CD4-positive, alpha-beta memory T cell (primary cell): ENCODE measurements at regions not wholly inside any gene's neighbourhood (a gene's known extent, or its start where the extent isn't known, plus 50 kb on each side); places are given as distances from the start of the nearest gene placed in this dataset.
A peak's percentile ranks its signal among the peaks of the same experiment; 100 is the strongest.

Source experiments
- CTCF ChIA-PET: fragments of 350-600 bp; sonication (Branson Sonifier 250); formaldehyde crosslinking; loops from one replicate; lab custom pipeline; 2021; ENCODE audit warnings: inconsistent platforms; ENCODE audit not compliant: partially characterized antibody; lab: Charles Lee
- POLR2A ChIA-PET: fragments of 350-600 bp; sonication (Branson Sonifier 250); formaldehyde crosslinking; loops from one replicate; lab custom pipeline; 2021; ENCODE audit not compliant: partially characterized antibody; lab: Charles Lee
- DNase-seq, 5 donors: peaks; one replicate each; pipeline versions ENCODE4 v3.0.0 to v3.0.0-alpha.2; 2020 to 2022; ENCODE audit warnings: mixed read lengths in 1 of 5
- H3K27ac ChIP-seq: one replicate; pipeline ENCODE4 v1.7.0; 2013; ENCODE audit warnings: low read depth, low read length
- H3K27me3 ChIP-seq: 2 replicates; pipeline ENCODE4 v1.7.0; 2013; ENCODE audit warnings: mild to moderate bottlenecking, low read length, moderate library complexity; ENCODE audit not compliant: insufficient read depth
- H3K36me3 ChIP-seq: 2 replicates; pipeline ENCODE4 v1.7.0; 2013; ENCODE audit warnings: mild to moderate bottlenecking, low read length, moderate library complexity; ENCODE audit not compliant: insufficient read depth
- H3K4me1 ChIP-seq: 2 replicates; pipeline ENCODE4 v1.7.0; 2013; ENCODE audit warnings: mild to moderate bottlenecking, low read length, moderate library complexity; ENCODE audit not compliant: insufficient read depth
- H3K4me3 ChIP-seq, 2 donors: one replicate each; pipeline ENCODE4 v1.7.0; 2013; ENCODE audit warnings: low read length in 2 of 2, mild to moderate bottlenecking in 1 of 2
- H3K9me3 ChIP-seq, 2 donors: one replicate each; pipeline ENCODE4 v1.7.0; 2013; ENCODE audit warnings: low read length in 2 of 2, control low read depth in 1 of 2; ENCODE audit not compliant: control insufficient read depth in 1 of 2
- H3K27ac Mint-ChIP-seq, 7 donors: one replicate each; pipeline ENCODE4 v1.8.0; 2020 to 2021; ENCODE audit warnings: mixed read lengths in 7 of 7, mild to moderate bottlenecking in 6 of 7, inconsistent platforms in 3 of 7, moderate library complexity in 3 of 7
- H3K27me3 Mint-ChIP-seq, 2 donors: one replicate each; pipeline ENCODE4 v1.8.0; 2020 to 2021; ENCODE audit warnings: mixed read lengths in 2 of 2
- H3K36me3 Mint-ChIP-seq, 2 donors: one replicate each; pipeline ENCODE4 v1.8.0; 2020 to 2021; ENCODE audit warnings: mixed read lengths in 2 of 2, inconsistent platforms in 1 of 2, mild to moderate bottlenecking in 1 of 2
- H3K4me1 Mint-ChIP-seq, 4 donors: one replicate each; pipeline ENCODE4 v1.8.0; 2020 to 2021; ENCODE audit warnings: mixed read lengths in 4 of 4, mild to moderate bottlenecking in 1 of 4
- H3K4me3 Mint-ChIP-seq, 8 donors: one replicate each; pipeline ENCODE4 v1.8.0; 2020 to 2021; ENCODE audit warnings: mixed read lengths in 8 of 8, mild to moderate bottlenecking in 7 of 8, moderate library complexity in 6 of 8, inconsistent platforms in 3 of 8
- H3K9me3 Mint-ChIP-seq, 8 donors: one replicate each; pipeline ENCODE4 v1.8.0; 2020 to 2021; ENCODE audit warnings: mixed read lengths in 8 of 8, mild to moderate bottlenecking in 5 of 8, inconsistent platforms in 3 of 8, moderate library complexity in 1 of 8
- intact Hi-C: fragments of 100-400 bp; cut with micrococcal nuclease; formaldehyde crosslinking; loops from one replicate; pipeline ENCODE4 v1.15.1; 2023

DNA sequence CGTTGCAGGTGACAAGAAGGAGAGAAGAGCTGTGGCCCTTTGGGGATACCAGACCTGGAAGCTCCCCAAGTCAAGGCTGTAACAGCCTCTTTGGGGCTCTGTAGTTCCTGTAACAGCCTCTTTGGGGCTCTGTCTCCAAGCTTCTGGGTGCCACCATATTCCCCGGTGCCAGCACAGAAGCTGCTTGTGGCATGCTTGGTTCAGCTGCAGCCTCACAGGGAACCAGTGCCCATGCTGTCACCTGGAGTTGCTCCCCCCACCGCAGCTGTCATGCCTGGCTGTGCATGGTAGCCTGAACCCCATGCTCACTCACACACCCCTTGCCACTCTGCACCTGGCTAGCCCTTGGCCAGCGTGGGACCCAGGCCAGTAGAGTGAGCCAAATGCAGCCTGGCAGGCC is 109.1 kb downstream of the ELAPOR2 start:
- H3K27me3 ChIP-seq = no peaks in the 10 kb centered on the region
- peak in 1 of 5 donors; percentile 4 for DNase-seq
- CTCF ChIA-PET = interaction anchor here (0.8 to 2.0 kb wide), 4 partner anchors 19 to 204 kb away, joined by 3 to 7 read pairs (median 3); no protein-coding TSS in a partner anchor
- Mint-ChIP-seq H3K27me3 (peaks cover 0 to 2% of the 10 kb centered on the region in 2 donors), H3K4me3 (no peak overlapping the region), H3K9me3 (no peaks in the 10 kb centered on the region), H3K36me3 (no peaks in the 10 kb centered on the region), H3K4me1 (peaks cover 0 to 1% (median 0%) of the 10 kb centered on the region in 4 donors), H3K27ac (peak overlapping the region in 1 of 7 donors; percentile 40)
- intact Hi-C loops = no loop called here
- H3K4me1 ChIP-seq = no peaks in the 10 kb centered on the region
- no peak overlapping the region for H3K27ac ChIP-seq
- no peak overlapping the region for H3K4me3 ChIP-seq
- no peaks in the 10 kb centered on the region for H3K36me3 ChIP-seq
- POLR2A ChIA-PET = no interaction called here
- H3K9me3 ChIP-seq = no peaks in the 10 kb centered on the region

- Histone ChIP-seq H3K4me3 (no peak overlapping the region), H3K27ac (no peak overlapping the region), H3K4me1 (no peaks in the 10 kb centered on the region), H3K27me3 (no peaks in the 10 kb centered on the region), H3K36me3 (no peaks in the 10 kb centered on the region), H3K9me3 (no peaks in the 10 kb centered on the region)
- Mint-ChIP-seq H3K4me3 (no peak overlapping the region), H3K4me1 (peaks cover 0 to 1% (median 0%) of the 10 kb centered on the region in 4 donors), H3K9me3 (no peaks in the 10 kb centered on the region), H3K36me3 (no peaks in the 10 kb centered on the region), H3K27me3 (peaks cover 0 to 2% of the 10 kb centered on the region in 2 donors), H3K27ac (peak overlapping the region in 2 of 7 donors; percentile 40 to 59)
- ChIA-PET CTCF (interaction anchor here (0.8 to 2.0 kb wide), 4 partner anchors 18 to 204 kb away, joined by 3 to 7 read pairs (median 3); no protein-coding TSS in a partner anchor), POLR2A (no interaction called here)
- DNase-seq = no peak
- intact Hi-C loops = no loop called here
These were observed 109.6 kb downstream of the ELAPOR2 start for GRCh38 chr7:86949779-86950260.

GRCh38 chr7:86949052-86949778 is 110.2 kb downstream of the ELAPOR2 start:
- Histone ChIP-seq H3K4me3 (no peak overlapping the region), H3K9me3 (no peaks in the 10 kb centered on the region), H3K27ac (no peak overlapping the region), H3K4me1 (no peaks in the 10 kb centered on the region), H3K27me3 (no peaks in the 10 kb centered on the region), H3K36me3 (no peaks in the 10 kb centered on the region)
- intact Hi-C loops = no loop called here
- H3K4me1 Mint-ChIP-seq = peaks cover 0 to 1% (median 0%) of the 10 kb centered on the region in 4 donors
- H3K36me3 Mint-ChIP-seq = no peaks in the 10 kb centered on the region
- ChIA-PET CTCF (interaction anchor here (0.8 to 2.0 kb wide), 6 partner anchors 18 to 213 kb away, joined by 3 to 7 read pairs (median 3); no protein-coding TSS in a partner anchor), POLR2A (no interaction called here)
- no peak for DNase-seq
- H3K27me3 Mint-ChIP-seq = peaks cover 0 to 2% of the 10 kb centered on the region in 2 donors
- H3K9me3 Mint-ChIP-seq = no peaks in the 10 kb centered on the region
- H3K27ac Mint-ChIP-seq = peak overlapping the region in 1 of 7 donors; percentile 59
- H3K4me3 Mint-ChIP-seq = no peak overlapping the region

GRCh38 chr7:86947929-86948328 is 111.5 kb downstream of the ELAPOR2 start:
- H3K36me3 Mint-ChIP-seq = no peaks in the 10 kb centered on the region
- no peaks in the 10 kb centered on the region for H3K36me3 ChIP-seq
- H3K9me3 ChIP-seq = no peaks in the 10 kb centered on the region
- no peak overlapping the region for H3K4me3 ChIP-seq
- peak overlapping the region in 2 of 7 donors; percentile 19 to 24 for H3K27ac Mint-ChIP-seq
- no peaks in the 10 kb centered on the region for H3K9me3 Mint-ChIP-seq
- ChIA-PET CTCF (interaction anchor here (0.8 to 1.6 kb wide), 6 partner anchors 17 to 215 kb away, joined by 3 to 5 read pairs (median 3); no protein-coding TSS in a partner anchor), POLR2A (no interaction called here)
- H3K27ac ChIP-seq = no peak overlapping the region
- H3K4me1 ChIP-seq = no peaks in the 10 kb centered on the region
- no peaks in the 10 kb centered on the region for H3K27me3 ChIP-seq
- no peak for DNase-seq
- H3K4me3 Mint-ChIP-seq = no peak overlapping the region
- intact Hi-C loops = no loop called here
- H3K4me1 Mint-ChIP-seq = no peaks in the 10 kb centered on the region
- H3K27me3 Mint-ChIP-seq = peaks cover 0 to 2% of the 10 kb centered on the region in 2 donors

GRCh38 chr7:86943447-86943846 is 116.0 kb downstream of the ELAPOR2 start:
- POLR2A ChIA-PET = no interaction called here
- H3K4me1 Mint-ChIP-seq = peaks cover 0 to 4% (median 3%) of the 10 kb centered on the region in 4 donors
- no peaks in the 10 kb centered on the region for H3K9me3 ChIP-seq
- no peak overlapping the region for H3K4me3 Mint-ChIP-seq
- no peaks in the 10 kb centered on the region for H3K27me3 ChIP-seq
- CTCF ChIA-PET = interaction anchor here (1.2 to 3.6 kb wide), 3 partner anchors 205 to 293 kb away, joined by 3 to 34 read pairs (median 5); no protein-coding TSS in a partner anchor
- no peak for DNase-seq
- H3K27ac Mint-ChIP-seq = no peak overlapping the region
- H3K36me3 Mint-ChIP-seq = no peaks in the 10 kb centered on the region
- peaks cover 2% of the 10 kb centered on the region in 2 donors for H3K27me3 Mint-ChIP-seq
- H3K27ac ChIP-seq = no peak overlapping the region
- no peaks in the 10 kb centered on the region for H3K36me3 ChIP-seq
- no peaks in the 10 kb centered on the region for H3K4me1 ChIP-seq
- intact Hi-C loops = no loop called here
- H3K9me3 Mint-ChIP-seq = no peaks in the 10 kb centered on the region
- no peak overlapping the region for H3K4me3 ChIP-seq

- CTCF ChIA-PET = interaction anchor here (0.8 to 3.6 kb wide), 5 partner anchors 14 to 294 kb away, joined by 3 to 34 read pairs (median 3); partner anchors contain the start of gene ELAPOR2
- no peak for DNase-seq
- Histone ChIP-seq H3K4me1 (no peaks in the 10 kb centered on the region), H3K27ac (no peak overlapping the region), H3K4me3 (no peak overlapping the region), H3K36me3 (no peaks in the 10 kb centered on the region), H3K9me3 (no peaks in the 10 kb centered on the region), H3K27me3 (no peaks in the 10 kb centered on the region)
- POLR2A ChIA-PET = no interaction called here
- Mint-ChIP-seq H3K4me1 (peaks cover 0 to 4% (median 3%) of the 10 kb centered on the region in 4 donors), H3K9me3 (no peaks in the 10 kb centered on the region), H3K4me3 (no peak overlapping the region), H3K27ac (peak overlapping the region in 1 of 7 donors; percentile 49), H3K36me3 (no peaks in the 10 kb centered on the region), H3K27me3 (peaks cover 2% of the 10 kb centered on the region in 2 donors)
- intact Hi-C loops = no loop called here
These were observed 116.5 kb downstream of the ELAPOR2 start for GRCh38 chr7:86942995-86943394.

DNA sequence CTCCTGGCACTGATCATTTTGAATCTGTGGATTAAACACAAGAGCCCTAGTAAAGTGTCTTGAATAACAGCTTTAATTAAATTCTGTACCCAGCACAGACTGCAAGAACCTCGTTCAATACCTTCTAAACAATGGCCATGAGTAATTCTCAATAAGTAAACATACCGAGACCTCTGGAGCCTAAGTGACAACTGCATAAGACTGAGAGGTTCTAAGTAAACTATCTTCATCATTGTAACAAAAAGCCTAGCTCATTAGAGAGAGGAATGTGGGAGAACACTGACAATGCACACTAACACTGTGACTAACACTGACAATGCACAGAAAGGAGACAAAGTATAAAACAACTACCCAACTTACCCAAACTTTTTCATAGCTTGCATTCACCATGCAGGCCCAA is 117.4 kb downstream of the ELAPOR2 start:
- Histone ChIP-seq H3K4me1 (no peaks in the 10 kb centered on the region), H3K36me3 (no peaks in the 10 kb centered on the region), H3K27ac (no peak overlapping the region), H3K9me3 (no peaks in the 10 kb centered on the region), H3K4me3 (no peak overlapping the region), H3K27me3 (no peaks in the 10 kb centered on the region)
- Mint-ChIP-seq H3K4me1 (peaks cover 0 to 4% (median 3%) of the 10 kb centered on the region in 4 donors), H3K27me3 (peaks cover 2% of the 10 kb centered on the region in 2 donors), H3K36me3 (no peaks in the 10 kb centered on the region), H3K9me3 (no peaks in the 10 kb centered on the region), H3K4me3 (no peak overlapping the region), H3K27ac (no peak overlapping the region)
- POLR2A ChIA-PET = no interaction called here
- intact Hi-C loops = no loop called here
- CTCF ChIA-PET = interaction anchor here (0.9 to 3.6 kb wide), 6 partner anchors 14 to 295 kb away, joined by 3 to 34 read pairs (median 3); no protein-coding TSS in a partner anchor
- DNase-seq = no peak
